WTC11 (cell line): ENCODE measurements at regions not wholly inside any gene's neighbourhood (a gene's known extent, or its start where the extent isn't known, plus 50 kb on each side); places are given as distances from the start of the nearest gene placed in this dataset.

Experiments
- ATAC-seq: fragments of 200-7000 bp; cut with Tn5 transposase; 2 replicates; pipeline ENCODE4 v1.10.0; 2021; ENCODE audit warnings: mild to moderate bottlenecking, moderate library complexity
- CTCF ChIA-PET: fragments of 300-600 bp; sonication (Branson Sonifier 250); formaldehyde crosslinking; loops from one replicate; lab custom pipeline; 2021; ENCODE audit warnings: antibody characterized with exemption; lab: Charles Lee
- POLR2A ChIA-PET: fragments of 350-600 bp; sonication (Branson Sonifier 250); formaldehyde crosslinking; loops from one replicate; lab custom pipeline; 2021; ENCODE audit warnings: antibody characterized with exemption; lab: Charles Lee
- DNase-seq: peaks from one replicate; pipeline ENCODE4 v3.0.0; 2021; ENCODE audit warnings: low spot score
- H3K27ac Mint-ChIP-seq: 2 replicates; pipeline ENCODE4 v1.8.0; 2021; ENCODE audit warnings: mixed read lengths
- H3K27me3 Mint-ChIP-seq: 2 replicates; pipeline ENCODE4 v1.8.0; 2021; ENCODE audit warnings: low read depth, mild to moderate bottlenecking, moderate library complexity, mixed read lengths
- H3K36me3 Mint-ChIP-seq: 2 replicates; pipeline ENCODE4 v1.8.0; 2021; ENCODE audit warnings: mixed read lengths
- H3K4me1 Mint-ChIP-seq: 2 replicates; pipeline ENCODE4 v1.8.0; 2022; ENCODE audit warnings: mixed read lengths
- H3K4me3 Mint-ChIP-seq: 2 replicates; pipeline ENCODE4 v1.8.0; 2021; ENCODE audit warnings: mild to moderate bottlenecking, moderate library complexity, mixed read lengths
- H3K9me3 Mint-ChIP-seq: 2 replicates; pipeline ENCODE4 v1.8.0; 2021; ENCODE audit warnings: mixed read lengths
- ATF1 ChIP-seq: sonication (generic); formaldehyde crosslinking; IDR thresholded peaks from 2 replicates; pipeline ENCODE4 v1.8.1; 2023; ENCODE audit warnings: mild to moderate bottlenecking, moderate library complexity, missing genetic modification reagents
- CREB1 ChIP-seq: sonication (generic); formaldehyde crosslinking; IDR thresholded peaks from 2 replicates; pipeline ENCODE4 v1.8.0; 2023; ENCODE audit warnings: mild to moderate bottlenecking, missing genetic modification reagents
- EMX1 ChIP-seq: fragments of 250-450 bp; sonication (Bioruptor Pico); IDR thresholded peaks from 2 replicates; pipeline ENCODE4 v1.8.0; 2021; ENCODE audit warnings: mild to moderate bottlenecking
- ETV6 ChIP-seq: sonication (generic); formaldehyde crosslinking; IDR thresholded peaks from 2 replicates; pipeline ENCODE4 v1.8.1; 2022; ENCODE audit warnings: mild to moderate bottlenecking, missing genetic modification reagents
- FOXP1 ChIP-seq: sonication (generic); formaldehyde crosslinking; IDR thresholded peaks from 2 replicates; pipeline ENCODE4 v1.8.0; 2022; ENCODE audit warnings: missing genetic modification reagents, mild to moderate bottlenecking, moderate library complexity, borderline replicate concordance
- GABPB1 ChIP-seq: sonication (generic); formaldehyde crosslinking; IDR thresholded peaks from 2 replicates; pipeline ENCODE4 v1.8.1; 2023; ENCODE audit warnings: mild to moderate bottlenecking, missing genetic modification reagents
- MXD4 ChIP-seq: fragments of 250-450 bp; sonication (Bioruptor Pico); IDR thresholded peaks from 2 replicates; pipeline ENCODE4 v1.8.0; 2021; ENCODE audit warnings: mild to moderate bottlenecking, moderate library complexity, borderline replicate concordance
- NFE2L1 ChIP-seq: sonication (generic); formaldehyde crosslinking; IDR thresholded peaks from 2 replicates; pipeline ENCODE4 v1.8.1; 2023; ENCODE audit warnings: missing genetic modification reagents
- SP1 ChIP-seq: sonication (generic); formaldehyde crosslinking; conservative IDR thresholded peaks from 2 replicates; pipeline ENCODE4 v1.8.1; 2022; ENCODE audit warnings: missing genetic modification reagents
- TEAD1 ChIP-seq: sonication (generic); formaldehyde crosslinking; IDR thresholded peaks from 2 replicates; pipeline ENCODE4 v1.8.0; 2022; ENCODE audit warnings: mild to moderate bottlenecking, missing genetic modification reagents
- TEAD4 ChIP-seq: sonication (generic); formaldehyde crosslinking; IDR thresholded peaks from 2 replicates; pipeline ENCODE4 v1.8.0; 2022; ENCODE audit warnings: mild to moderate bottlenecking, missing genetic modification reagents
- TP53 ChIP-seq: sonication (generic); formaldehyde crosslinking; IDR thresholded peaks from 2 replicates; pipeline ENCODE4 v1.8.1; 2023; ENCODE audit warnings: mild to moderate bottlenecking, missing genetic modification reagents
- USF1 ChIP-seq: sonication (generic); formaldehyde crosslinking; IDR thresholded peaks from 2 replicates; pipeline ENCODE4 v1.8.0; 2022; ENCODE audit warnings: mild to moderate bottlenecking, missing genetic modification reagents
- ZBTB43 ChIP-seq: sonication (generic); formaldehyde crosslinking; IDR thresholded peaks from 2 replicates; pipeline ENCODE4 v1.8.1; 2023; ENCODE audit warnings: mild to moderate bottlenecking, missing genetic modification reagents
- ZNF138 ChIP-seq: sonication (generic); formaldehyde crosslinking; conservative IDR thresholded peaks from 2 replicates; pipeline ENCODE4 v1.8.1; 2022; ENCODE audit warnings: mild to moderate bottlenecking, moderate library complexity, missing genetic modification reagents
- ZNF219 ChIP-seq: sonication (generic); formaldehyde crosslinking; IDR thresholded peaks from 2 replicates; pipeline ENCODE4 v1.8.0; 2023; ENCODE audit warnings: missing genetic modification reagents, mild to moderate bottlenecking, borderline replicate concordance
- ZNF671 ChIP-seq: fragments of 250-450 bp; sonication (Bioruptor Pico); IDR thresholded peaks from 2 replicates; pipeline ENCODE4 v1.8.0; 2021; ENCODE audit warnings: mild to moderate bottlenecking
- TF ChIP-seq, protein P1 (sequence below): sonication (generic); formaldehyde crosslinking; IDR thresholded peaks from 2 replicates; pipeline ENCODE4 v1.8.1; 2023; ENCODE audit warnings: mild to moderate bottlenecking, missing genetic modification reagents, moderate library complexity
- TF ChIP-seq, protein P2 (sequence below): fragments of 250-450 bp; sonication (Bioruptor Pico); IDR thresholded peaks from 2 replicates; pipeline ENCODE4 v1.9.0; 2021; ENCODE audit warnings: mild to moderate bottlenecking, borderline replicate concordance

DNA sequence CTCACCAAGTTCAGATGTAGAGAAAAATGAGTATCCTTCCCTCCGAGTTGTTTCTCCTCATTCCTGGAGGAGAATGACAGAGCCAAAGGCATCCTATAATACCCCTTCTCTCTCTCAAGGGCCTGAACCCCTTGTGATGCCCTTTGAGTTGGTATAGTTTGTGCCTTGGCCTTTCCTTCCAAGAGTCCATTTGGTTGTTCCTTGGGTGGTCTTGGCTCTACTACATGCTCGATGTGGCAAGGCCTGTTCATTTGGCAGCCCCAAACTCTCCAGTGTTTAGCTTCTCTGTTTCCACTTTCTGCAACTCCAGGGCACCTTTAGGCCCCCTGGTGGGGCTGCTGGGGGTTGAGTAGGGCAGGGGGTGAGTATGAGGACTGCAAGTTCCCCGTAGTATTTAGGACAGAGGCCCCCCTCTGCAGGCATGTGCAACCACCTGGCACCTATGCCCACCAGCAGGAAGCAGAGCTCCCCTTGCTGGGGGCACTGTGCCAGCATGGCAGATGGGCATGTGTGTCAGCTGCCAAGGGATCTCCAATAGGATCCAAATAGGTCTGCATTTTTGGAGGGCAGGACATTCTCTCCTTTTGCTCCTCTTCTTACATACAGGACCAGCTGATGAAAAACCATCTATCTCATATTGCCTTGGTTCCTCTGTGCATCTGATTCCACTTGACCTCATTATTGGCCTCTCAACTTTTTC, 217.2 kb upstream of the CADM1 start:
- peaks cover 14% of the 10 kb centered on the region for H3K9me3 Mint-ChIP-seq
- TF ChIP-seq TEAD4, result no peak
- no peak for TF ChIP-seq ETV6 (CRISPR knock-in tag)
- no peak for TF ChIP-seq ZNF671 (CRISPR knock-in tag)
- TF ChIP-seq SP1, result no peak
- no peak for TF ChIP-seq TP53 (CRISPR knock-in tag)
- TF ChIP-seq ZBTB43 (CRISPR knock-in tag), result no peak
- TF ChIP-seq USF1 (CRISPR knock-in tag), result no peak
- no peak for TF ChIP-seq TEAD1 (CRISPR knock-in tag)
- no peak for TF ChIP-seq GABPB1 (CRISPR knock-in tag)
- TF ChIP-seq, protein P1, sequence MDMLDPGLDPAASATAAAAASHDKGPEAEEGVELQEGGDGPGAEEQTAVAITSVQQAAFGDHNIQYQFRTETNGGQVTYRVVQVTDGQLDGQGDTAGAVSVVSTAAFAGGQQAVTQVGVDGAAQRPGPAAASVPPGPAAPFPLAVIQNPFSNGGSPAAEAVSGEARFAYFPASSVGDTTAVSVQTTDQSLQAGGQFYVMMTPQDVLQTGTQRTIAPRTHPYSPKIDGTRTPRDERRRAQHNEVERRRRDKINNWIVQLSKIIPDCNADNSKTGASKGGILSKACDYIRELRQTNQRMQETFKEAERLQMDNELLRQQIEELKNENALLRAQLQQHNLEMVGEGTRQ (CRISPR knock-in tag), result no peak
- no peak for TF ChIP-seq MXD4
- no peak for TF ChIP-seq ATF1 (CRISPR knock-in tag)
- TF ChIP-seq, all 79 proteins: peak for 0
- POLR2A ChIA-PET, result no interaction called here
- H3K4me3 Mint-ChIP-seq, result no peak overlapping the region
- DNase-seq, result no peak
- H3K27me3 Mint-ChIP-seq, result peaks cover 3% of the 10 kb centered on the region; the same call in 1 of the 2 replicates
- ATAC-seq, result no peak
- H3K36me3 Mint-ChIP-seq, result no peaks in the 10 kb centered on the region
- CTCF ChIA-PET, result no interaction called here
- peaks cover 6% of the 10 kb centered on the region for H3K4me1 Mint-ChIP-seq
- H3K27ac Mint-ChIP-seq, result no peak overlapping the region

- ATAC-seq, result no peak
- no peaks in the 10 kb centered on the region for H3K36me3 Mint-ChIP-seq
- peaks cover 14% of the 10 kb centered on the region for H3K9me3 Mint-ChIP-seq
- no peak overlapping the region for H3K4me3 Mint-ChIP-seq
- H3K4me1 Mint-ChIP-seq, result peaks cover 7% of the 10 kb centered on the region
- ChIA-PET POLR2A (no interaction called here), CTCF (no interaction called here)
- H3K27ac Mint-ChIP-seq, result no peak overlapping the region
- no peak for DNase-seq
- peaks cover 4% of the 10 kb centered on the region for H3K27me3 Mint-ChIP-seq
- TF ChIP-seq ZNF138, result no peak
- no peak for TF ChIP-seq ZNF219 (CRISPR knock-in tag)
- TF ChIP-seq, protein P2, sequence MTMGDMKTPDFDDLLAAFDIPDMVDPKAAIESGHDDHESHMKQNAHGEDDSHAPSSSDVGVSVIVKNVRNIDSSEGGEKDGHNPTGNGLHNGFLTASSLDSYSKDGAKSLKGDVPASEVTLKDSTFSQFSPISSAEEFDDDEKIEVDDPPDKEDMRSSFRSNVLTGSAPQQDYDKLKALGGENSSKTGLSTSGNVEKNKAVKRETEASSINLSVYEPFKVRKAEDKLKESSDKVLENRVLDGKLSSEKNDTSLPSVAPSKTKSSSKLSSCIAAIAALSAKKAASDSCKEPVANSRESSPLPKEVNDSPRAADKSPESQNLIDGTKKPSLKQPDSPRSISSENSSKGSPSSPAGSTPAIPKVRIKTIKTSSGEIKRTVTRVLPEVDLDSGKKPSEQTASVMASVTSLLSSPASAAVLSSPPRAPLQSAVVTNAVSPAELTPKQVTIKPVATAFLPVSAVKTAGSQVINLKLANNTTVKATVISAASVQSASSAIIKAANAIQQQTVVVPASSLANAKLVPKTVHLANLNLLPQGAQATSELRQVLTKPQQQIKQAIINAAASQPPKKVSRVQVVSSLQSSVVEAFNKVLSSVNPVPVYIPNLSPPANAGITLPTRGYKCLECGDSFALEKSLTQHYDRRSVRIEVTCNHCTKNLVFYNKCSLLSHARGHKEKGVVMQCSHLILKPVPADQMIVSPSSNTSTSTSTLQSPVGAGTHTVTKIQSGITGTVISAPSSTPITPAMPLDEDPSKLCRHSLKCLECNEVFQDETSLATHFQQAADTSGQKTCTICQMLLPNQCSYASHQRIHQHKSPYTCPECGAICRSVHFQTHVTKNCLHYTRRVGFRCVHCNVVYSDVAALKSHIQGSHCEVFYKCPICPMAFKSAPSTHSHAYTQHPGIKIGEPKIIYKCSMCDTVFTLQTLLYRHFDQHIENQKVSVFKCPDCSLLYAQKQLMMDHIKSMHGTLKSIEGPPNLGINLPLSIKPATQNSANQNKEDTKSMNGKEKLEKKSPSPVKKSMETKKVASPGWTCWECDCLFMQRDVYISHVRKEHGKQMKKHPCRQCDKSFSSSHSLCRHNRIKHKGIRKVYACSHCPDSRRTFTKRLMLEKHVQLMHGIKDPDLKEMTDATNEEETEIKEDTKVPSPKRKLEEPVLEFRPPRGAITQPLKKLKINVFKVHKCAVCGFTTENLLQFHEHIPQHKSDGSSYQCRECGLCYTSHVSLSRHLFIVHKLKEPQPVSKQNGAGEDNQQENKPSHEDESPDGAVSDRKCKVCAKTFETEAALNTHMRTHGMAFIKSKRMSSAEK (CRISPR knock-in tag), result no peak
- TF ChIP-seq NFE2L1 (CRISPR knock-in tag), result no peak
- TF ChIP-seq EMX1 (CRISPR knock-in tag), result no peak
- TF ChIP-seq FOXP1 (CRISPR knock-in tag), result no peak
- no peak for TF ChIP-seq CREB1 (CRISPR knock-in tag)
- TF ChIP-seq GABPB1 (CRISPR knock-in tag), result no peak
Measured at GRCh38 chr11:115720602-115721245, 216.5 kb upstream of the CADM1 start.
